HL-60 (cell line): ENCODE measurements at regions not wholly inside any gene's neighbourhood (a gene's known extent, or its start where the extent isn't known, plus 50 kb on each side); places are given as distances from the start of the nearest gene placed in this dataset.
"Not testable (repeated sequence)": the region's sequence is repeated elsewhere in the genome, so short reads cannot be mapped to it uniquely, and the experiment has no call there.

Source experiments
- DNase-seq, 2 experiments: peaks; one replicate each; pipeline ENCODE4 v3.0.0-alpha.2; 2010 to 2020; ENCODE audit warnings: low read depth in 1 of 2, low spot score in 1 of 2
- H3K27ac ChIP-seq: fragments of 250-450 bp; sonication (Bioruptor Pico); replicated peaks from 2 replicates; pipeline ENCODE4 v1.5.1; 2020; ENCODE audit warnings: mild to moderate bottlenecking, moderate library complexity
- H3K27me3 ChIP-seq: fragments of 250-450 bp; sonication (Bioruptor Pico); 2 replicates; pipeline ENCODE4 v1.5.1; 2021; ENCODE audit warnings: mild to moderate bottlenecking, moderate library complexity; ENCODE audit not compliant: insufficient read depth, poor library complexity, severe bottlenecking
- H3K4me3 ChIP-seq: replicated peaks from 2 replicates; pipeline ENCODE4 v1.5.1; 2011; ENCODE audit warnings: mild to moderate bottlenecking, control low read depth, low read length; ENCODE audit not compliant: insufficient read depth
- GABPA ChIP-seq: IDR thresholded peaks from 2 replicates; pipeline ENCODE4 v1.6.1; 2012; ENCODE audit warnings: low read depth
- POLR2AphosphoS5 ChIP-seq: IDR thresholded peaks from 2 replicates; pipeline ENCODE4 v1.6.1; 2012; ENCODE audit warnings: low read depth
- SPI1 ChIP-seq: IDR thresholded peaks from 2 replicates; pipeline ENCODE4 v1.6.1; 2012; ENCODE audit warnings: low read depth, mild to moderate bottlenecking, borderline replicate concordance
- TF ChIP-seq, protein P1 (sequence below): IDR thresholded peaks from one replicate; pipeline ENCODE4 v1.5.1; 2011; ENCODE audit warnings: low read length, control low read depth, inconsistent platforms; ENCODE audit not compliant: insufficient read depth
- TF ChIP-seq, protein P2 (sequence below): IDR thresholded peaks from 2 replicates; pipeline ENCODE4 v1.6.1; 2012; ENCODE audit warnings: low read depth; ENCODE audit not compliant: insufficient replicate concordance

DNA sequence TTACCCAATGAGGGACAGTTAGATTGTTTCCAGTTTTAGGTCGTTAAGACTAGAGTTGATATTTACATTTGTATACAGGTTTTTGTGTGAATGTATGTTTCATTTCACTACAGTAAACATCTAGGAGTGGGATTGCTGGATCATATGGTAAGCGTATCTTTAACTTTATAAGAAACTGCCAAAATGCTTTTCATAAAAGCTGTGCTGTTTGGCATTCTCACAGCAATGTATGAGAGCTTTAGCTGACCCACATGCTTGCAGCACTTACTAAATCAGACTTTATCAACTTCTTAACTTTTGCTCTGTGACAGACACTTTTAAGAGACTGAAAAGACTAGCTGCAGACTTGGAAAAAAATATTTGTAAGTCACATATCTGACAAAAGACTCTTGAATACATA lies 262.5 kb upstream of the PELI2 start:
- H3K27me3 ChIP-seq: no peaks in the 10 kb centered on the region
- TF ChIP-seq, protein P1, sequence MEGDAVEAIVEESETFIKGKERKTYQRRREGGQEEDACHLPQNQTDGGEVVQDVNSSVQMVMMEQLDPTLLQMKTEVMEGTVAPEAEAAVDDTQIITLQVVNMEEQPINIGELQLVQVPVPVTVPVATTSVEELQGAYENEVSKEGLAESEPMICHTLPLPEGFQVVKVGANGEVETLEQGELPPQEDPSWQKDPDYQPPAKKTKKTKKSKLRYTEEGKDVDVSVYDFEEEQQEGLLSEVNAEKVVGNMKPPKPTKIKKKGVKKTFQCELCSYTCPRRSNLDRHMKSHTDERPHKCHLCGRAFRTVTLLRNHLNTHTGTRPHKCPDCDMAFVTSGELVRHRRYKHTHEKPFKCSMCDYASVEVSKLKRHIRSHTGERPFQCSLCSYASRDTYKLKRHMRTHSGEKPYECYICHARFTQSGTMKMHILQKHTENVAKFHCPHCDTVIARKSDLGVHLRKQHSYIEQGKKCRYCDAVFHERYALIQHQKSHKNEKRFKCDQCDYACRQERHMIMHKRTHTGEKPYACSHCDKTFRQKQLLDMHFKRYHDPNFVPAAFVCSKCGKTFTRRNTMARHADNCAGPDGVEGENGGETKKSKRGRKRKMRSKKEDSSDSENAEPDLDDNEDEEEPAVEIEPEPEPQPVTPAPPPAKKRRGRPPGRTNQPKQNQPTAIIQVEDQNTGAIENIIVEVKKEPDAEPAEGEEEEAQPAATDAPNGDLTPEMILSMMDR: no peak
- TF ChIP-seq, protein P2, sequence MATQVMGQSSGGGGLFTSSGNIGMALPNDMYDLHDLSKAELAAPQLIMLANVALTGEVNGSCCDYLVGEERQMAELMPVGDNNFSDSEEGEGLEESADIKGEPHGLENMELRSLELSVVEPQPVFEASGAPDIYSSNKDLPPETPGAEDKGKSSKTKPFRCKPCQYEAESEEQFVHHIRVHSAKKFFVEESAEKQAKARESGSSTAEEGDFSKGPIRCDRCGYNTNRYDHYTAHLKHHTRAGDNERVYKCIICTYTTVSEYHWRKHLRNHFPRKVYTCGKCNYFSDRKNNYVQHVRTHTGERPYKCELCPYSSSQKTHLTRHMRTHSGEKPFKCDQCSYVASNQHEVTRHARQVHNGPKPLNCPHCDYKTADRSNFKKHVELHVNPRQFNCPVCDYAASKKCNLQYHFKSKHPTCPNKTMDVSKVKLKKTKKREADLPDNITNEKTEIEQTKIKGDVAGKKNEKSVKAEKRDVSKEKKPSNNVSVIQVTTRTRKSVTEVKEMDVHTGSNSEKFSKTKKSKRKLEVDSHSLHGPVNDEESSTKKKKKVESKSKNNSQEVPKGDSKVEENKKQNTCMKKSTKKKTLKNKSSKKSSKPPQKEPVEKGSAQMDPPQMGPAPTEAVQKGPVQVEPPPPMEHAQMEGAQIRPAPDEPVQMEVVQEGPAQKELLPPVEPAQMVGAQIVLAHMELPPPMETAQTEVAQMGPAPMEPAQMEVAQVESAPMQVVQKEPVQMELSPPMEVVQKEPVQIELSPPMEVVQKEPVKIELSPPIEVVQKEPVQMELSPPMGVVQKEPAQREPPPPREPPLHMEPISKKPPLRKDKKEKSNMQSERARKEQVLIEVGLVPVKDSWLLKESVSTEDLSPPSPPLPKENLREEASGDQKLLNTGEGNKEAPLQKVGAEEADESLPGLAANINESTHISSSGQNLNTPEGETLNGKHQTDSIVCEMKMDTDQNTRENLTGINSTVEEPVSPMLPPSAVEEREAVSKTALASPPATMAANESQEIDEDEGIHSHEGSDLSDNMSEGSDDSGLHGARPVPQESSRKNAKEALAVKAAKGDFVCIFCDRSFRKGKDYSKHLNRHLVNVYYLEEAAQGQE: no peak
- no peak for TF ChIP-seq SPI1
- TF ChIP-seq POLR2AphosphoS5: no peak
- TF ChIP-seq GABPA: no peak
- DNase-seq: no peak
- no peak overlapping the region for H3K4me3 ChIP-seq
- no peak overlapping the region for H3K27ac ChIP-seq

DNA sequence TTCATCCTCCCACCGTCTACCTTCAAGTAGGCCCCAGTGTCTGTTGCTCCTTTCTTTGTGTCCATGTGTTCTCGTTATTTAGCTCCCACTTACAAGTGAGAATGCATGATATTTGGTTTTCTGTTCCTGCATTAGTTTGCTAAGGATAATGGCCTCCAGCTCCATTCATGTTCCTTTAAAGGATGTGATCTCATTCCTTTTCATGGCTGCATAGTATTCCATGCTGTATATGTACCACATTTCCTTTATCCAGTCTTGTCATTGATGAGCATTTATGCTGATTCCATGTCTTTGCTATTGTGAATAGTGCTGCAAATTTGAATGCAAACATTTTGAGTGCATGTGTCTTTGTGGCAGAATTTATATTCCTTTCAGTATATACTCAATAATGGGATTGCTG lies 259.6 kb upstream of the PELI2 start:
- DNase-seq: no peak
- H3K27me3 ChIP-seq: no peaks in the 10 kb centered on the region
- no peak overlapping the region for H3K4me3 ChIP-seq
- H3K27ac ChIP-seq: no peak overlapping the region
- TF ChIP-seq, protein P1: no peak
- TF ChIP-seq GABPA (no peak), POLR2AphosphoS5 (no peak), SPI1 (no peak)
- TF ChIP-seq, protein P2: no peak

DNA sequence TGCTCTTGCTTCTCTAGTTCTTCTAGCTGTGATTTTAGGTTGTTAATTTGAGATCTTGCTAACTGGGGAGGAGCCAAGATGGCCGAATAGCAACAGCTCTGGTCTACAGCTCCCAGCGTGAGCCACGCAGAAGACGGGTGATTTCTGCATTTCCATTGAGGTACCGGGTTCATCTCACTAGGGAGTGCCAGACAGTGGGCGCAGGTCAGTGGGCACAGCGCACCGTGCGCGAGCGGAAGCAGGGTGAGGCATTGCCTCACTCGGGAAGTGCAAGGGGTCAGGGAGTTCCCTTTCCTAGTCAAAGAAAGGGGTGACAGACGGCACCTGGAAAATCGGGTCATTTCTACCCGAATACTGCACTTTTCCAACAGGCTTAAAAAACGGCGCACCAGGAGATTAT lies 256.6 kb upstream of the PELI2 start:
- not testable (repeated sequence) for H3K27ac ChIP-seq, DNase-seq, H3K4me3 ChIP-seq, H3K27me3 ChIP-seq

DNA sequence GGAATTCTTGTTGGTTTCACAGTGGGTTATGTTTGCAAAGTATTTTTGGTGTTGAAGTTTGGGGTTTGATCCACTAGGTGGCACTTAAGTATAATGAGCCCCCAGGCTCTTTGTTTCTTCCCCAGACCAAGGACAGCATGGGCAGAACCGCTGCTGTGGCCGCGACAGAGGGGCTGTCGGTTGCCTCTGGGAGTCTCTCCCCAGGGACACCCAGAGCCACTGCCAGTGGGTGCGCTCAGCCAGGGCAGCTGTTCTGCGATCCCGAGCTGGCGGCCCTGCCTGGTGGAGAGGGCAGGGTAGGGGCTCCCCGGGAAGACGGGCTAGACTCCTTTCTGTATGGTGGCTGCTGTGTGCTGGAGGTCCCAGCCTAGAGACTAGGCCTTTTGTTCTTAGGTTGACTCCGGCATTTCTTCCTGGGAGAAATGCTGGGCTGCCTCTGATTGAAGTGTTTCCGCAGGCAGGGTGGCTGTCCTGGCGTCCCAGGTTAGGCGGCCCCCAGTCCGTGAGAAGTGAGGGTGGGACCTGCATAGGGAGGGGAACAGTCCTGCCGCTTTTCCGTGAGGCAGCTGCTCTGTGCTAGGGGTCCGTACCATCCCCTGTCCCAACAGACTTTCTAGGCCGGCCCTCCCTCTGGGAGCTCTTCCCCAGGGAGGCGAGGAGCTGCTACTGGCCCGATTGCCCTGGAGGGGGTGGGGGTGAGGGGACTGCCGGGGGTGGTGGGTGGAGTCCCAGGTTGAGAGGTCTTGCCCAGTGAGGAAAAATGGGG lies 253.1 kb upstream of the PELI2 start:
- Histone ChIP-seq H3K27ac (no peak overlapping the region), H3K27me3 (no peaks in the 10 kb centered on the region), H3K4me3 (no peak overlapping the region)
- DNase-seq: no peak
- TF ChIP-seq SPI1 (no peak), GABPA (no peak), POLR2AphosphoS5 (no peak)
- TF ChIP-seq, protein P2: no peak
- TF ChIP-seq, protein P1: no peak
